Mesodermal cell (in vitro differentiated cells): ENCODE measurements at regions not wholly inside any gene's neighbourhood (a gene's known extent, or its start where the extent isn't known, plus 50 kb on each side); places are given as distances from the start of the nearest gene placed in this dataset.

Source experiments
- H3K27ac ChIP-seq: 2 replicates; pipeline ENCODE4 v1.7.0; 2013; ENCODE audit warnings: mild to moderate bottlenecking, low read depth, low read length, moderate library complexity; ENCODE audit not compliant: severe bottlenecking
- H3K36me3 ChIP-seq: 2 replicates; pipeline ENCODE4 v1.7.1; 2013; ENCODE audit warnings: mild to moderate bottlenecking, low read length, moderate library complexity; ENCODE audit not compliant: control insufficient read depth, insufficient read depth
- H3K4me1 ChIP-seq: one replicate; pipeline ENCODE4 v1.7.1; 2013; ENCODE audit warnings: mild to moderate bottlenecking, low read length; ENCODE audit not compliant: insufficient read depth, control insufficient read depth, poor library complexity, severe bottlenecking
- H3K4me3 ChIP-seq: 2 replicates; pipeline ENCODE4 v1.7.0; 2013; ENCODE audit warnings: low read length, control low read depth, mild to moderate bottlenecking; ENCODE audit not compliant: insufficient read depth, poor library complexity, severe bottlenecking; ENCODE audit errors: extremely low read depth
- H3K9me3 ChIP-seq: 2 replicates; pipeline ENCODE4 v1.7.1; 2013; ENCODE audit warnings: mild to moderate bottlenecking, low read length, moderate library complexity; ENCODE audit not compliant: control insufficient read depth
- WGBS, 2 experiments: methylation state at CpG; one replicate each; pipeline ENCODE4 v1.1.5; 2013; ENCODE audit warnings: missing lambda C conversion rate in 2 of 2; ENCODE audit not compliant: insufficient coverage in 2 of 2; 5-methylcytosine and 5-hydroxymethylcytosine counted together

DNA sequence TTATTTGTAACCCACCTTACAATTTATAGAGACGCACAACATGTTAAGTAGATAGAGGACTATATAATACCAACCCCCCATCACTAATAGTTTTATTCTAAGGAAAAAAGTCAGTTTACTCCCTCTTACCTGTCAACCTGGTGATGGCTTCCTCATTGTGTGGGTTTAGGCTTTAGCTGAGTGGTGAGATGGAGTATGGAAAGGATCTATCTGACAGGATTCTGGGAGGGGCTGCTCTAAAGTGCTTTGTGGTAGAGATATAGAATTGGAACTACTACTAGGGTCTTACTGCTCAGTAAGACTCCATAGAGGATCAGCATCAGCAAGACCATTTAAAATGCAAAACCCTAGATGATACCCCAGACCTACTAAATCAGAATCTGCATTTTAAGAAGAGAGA is 82.1 kb upstream of the IFNE start:
- Histone ChIP-seq H3K27ac (no peak overlapping the region), H3K4me1 (no peaks in the 10 kb centered on the region), H3K4me3 (no peak overlapping the region), H3K9me3 (no peaks in the 10 kb centered on the region), H3K36me3 (no peaks in the 10 kb centered on the region)
- no CpG with 5 or more reads among the region's 1 CpG for whole genome bisulfite sequencing, 2 experiments

GRCh38 chr9:21565155-21565554 is 83.0 kb upstream of the IFNE start:
- no peaks in the 10 kb centered on the region for H3K9me3 ChIP-seq
- WGBS, 2 experiments: 60 to 95% methylated on average over 1 to 2 of the region's 3 CpGs
- no peak overlapping the region for H3K4me3 ChIP-seq
- no peak overlapping the region for H3K27ac ChIP-seq
- no peaks in the 10 kb centered on the region for H3K4me1 ChIP-seq
- H3K36me3 ChIP-seq: no peaks in the 10 kb centered on the region

DNA sequence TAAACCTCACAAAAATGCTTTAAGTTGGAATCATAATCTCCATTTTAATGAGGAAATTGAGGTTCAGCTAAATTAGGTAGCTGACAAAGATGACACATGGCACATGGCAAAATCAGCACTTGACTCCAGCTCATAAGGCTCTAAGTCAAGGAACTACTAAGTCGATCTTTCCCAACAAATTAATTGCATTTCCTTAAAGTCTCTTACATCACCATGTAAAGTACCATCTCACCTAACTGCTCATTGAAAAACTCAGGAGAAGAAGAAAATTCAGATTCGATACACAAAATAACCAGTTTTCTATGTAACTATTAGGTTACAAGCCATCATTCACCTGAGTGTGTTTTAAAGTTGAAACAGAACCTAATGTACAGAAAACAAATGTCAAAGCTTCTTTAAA is 85.8 kb upstream of the IFNE start:
- Histone ChIP-seq H3K9me3 (no peaks in the 10 kb centered on the region), H3K36me3 (no peaks in the 10 kb centered on the region), H3K27ac (no peak overlapping the region), H3K4me1 (no peaks in the 10 kb centered on the region), H3K4me3 (no peak overlapping the region)
- 67 to 100% methylated on average over 1 of the region's 2 CpGs for WGBS, 2 experiments

DNA sequence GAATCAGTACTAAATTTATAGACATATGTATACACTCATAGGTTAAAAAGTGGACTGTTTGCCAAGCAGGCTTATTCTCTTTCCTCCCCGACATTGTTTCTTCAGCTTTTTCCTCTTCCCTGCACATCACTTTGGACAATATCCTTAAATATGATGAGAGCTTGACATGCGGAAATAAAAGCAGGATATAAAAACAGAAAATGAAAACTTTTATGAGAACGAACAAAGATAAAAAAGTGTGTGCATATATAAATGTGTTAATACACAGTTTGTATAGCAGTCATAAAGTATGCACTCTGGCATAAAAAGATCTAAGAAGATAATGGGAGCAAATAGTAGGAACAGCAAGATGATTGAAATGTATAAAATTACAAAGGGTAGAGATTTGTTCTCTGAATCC is 86.4 kb upstream of the IFNE start:
- Histone ChIP-seq H3K4me1 (no peaks in the 10 kb centered on the region), H3K4me3 (no peak overlapping the region), H3K9me3 (no peaks in the 10 kb centered on the region), H3K27ac (no peak overlapping the region), H3K36me3 (no peaks in the 10 kb centered on the region)
- WGBS, 2 experiments: 80 to 100% methylated on average over 1 of the region's 3 CpGs

DNA sequence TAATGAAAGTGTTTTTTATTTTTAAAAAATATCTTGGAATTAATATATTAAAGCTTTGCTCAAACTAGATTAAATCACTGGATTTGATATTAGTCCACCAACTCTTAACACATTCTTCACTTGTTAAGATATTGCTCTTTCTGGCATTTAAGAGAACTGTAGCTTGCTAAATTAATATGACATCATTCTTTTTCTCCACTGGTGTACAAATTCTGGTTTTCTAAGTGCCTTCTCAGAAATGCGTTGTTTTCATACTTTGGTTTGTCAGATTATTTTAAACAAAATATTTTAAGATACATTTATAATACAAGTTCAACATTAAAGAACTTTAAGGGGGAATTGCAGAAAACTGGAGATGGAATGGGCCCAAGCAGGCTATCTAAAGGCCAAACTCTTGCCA is 87.6 kb upstream of the IFNE start:
- no peaks in the 10 kb centered on the region for H3K9me3 ChIP-seq
- no peak overlapping the region for H3K4me3 ChIP-seq
- H3K36me3 ChIP-seq: no peaks in the 10 kb centered on the region
- H3K27ac ChIP-seq: no peak overlapping the region
- WGBS, 2 experiments: no CpG with 5 or more reads among the region's 1 CpG
- no peaks in the 10 kb centered on the region for H3K4me1 ChIP-seq

DNA sequence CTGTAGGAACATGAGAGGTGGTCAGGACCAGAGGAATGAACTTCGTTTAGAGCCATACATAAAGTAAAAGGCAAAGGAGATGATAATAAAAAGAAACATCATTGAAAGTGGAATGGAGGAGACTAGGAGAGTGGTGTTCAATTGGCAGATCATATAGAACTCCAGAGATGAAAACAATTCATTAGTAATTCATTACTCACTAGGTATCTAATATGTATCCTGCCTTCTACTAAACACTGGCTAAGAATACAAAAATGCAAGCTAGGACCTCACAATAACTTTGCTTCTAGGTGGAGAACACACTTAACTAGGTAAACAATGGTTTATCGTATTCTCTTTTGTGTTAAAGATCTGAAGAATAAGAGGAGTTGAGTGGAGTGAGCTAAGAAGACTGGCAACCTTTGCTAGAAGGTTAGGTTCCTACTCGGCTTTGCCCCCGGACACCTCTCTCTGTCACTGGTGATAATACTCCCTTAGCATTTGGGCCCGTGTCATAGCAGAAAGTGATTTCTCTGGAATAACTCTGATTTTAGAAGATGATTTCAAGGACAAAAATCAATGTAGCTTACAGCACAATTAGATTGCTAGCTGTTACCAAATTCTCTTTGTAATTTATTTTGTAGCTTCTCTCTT is 88.6 kb upstream of the IFNE start:
- Histone ChIP-seq H3K4me1 (peaks cover 4% of the 10 kb centered on the region), H3K36me3 (no peaks in the 10 kb centered on the region), H3K4me3 (no peak overlapping the region), H3K27ac (no peak overlapping the region), H3K9me3 (no peaks in the 10 kb centered on the region)
- WGBS, 2 experiments: 89 to 90% methylated on average over 2 of the region's 5 CpGs

DNA sequence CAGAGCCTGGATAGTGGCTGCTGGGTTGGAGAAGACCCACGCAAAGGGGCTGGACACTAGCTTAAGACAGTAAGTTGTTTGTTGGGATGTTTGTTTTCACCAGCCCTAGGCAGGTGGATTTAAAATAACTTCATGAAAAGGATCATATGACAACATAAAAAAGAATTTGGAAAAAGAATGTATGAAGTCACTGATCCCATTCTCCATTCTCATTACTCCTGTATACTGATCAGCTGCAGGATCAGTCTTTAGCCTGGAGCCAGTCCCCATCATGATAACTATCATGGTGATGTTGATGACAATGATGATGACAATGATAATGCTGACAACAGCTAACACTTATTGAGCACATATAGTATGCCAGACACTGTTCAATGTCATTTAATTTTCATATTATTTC is 92.1 kb upstream of the IFNE start:
- peaks cover 11% of the 10 kb centered on the region for H3K4me1 ChIP-seq
- H3K27ac ChIP-seq: no peak overlapping the region
- H3K4me3 ChIP-seq: no peak overlapping the region
- no peaks in the 10 kb centered on the region for H3K9me3 ChIP-seq
- no peaks in the 10 kb centered on the region for H3K36me3 ChIP-seq
- WGBS, 2 experiments: no CpG with 5 or more reads among the region's 1 CpG

DNA sequence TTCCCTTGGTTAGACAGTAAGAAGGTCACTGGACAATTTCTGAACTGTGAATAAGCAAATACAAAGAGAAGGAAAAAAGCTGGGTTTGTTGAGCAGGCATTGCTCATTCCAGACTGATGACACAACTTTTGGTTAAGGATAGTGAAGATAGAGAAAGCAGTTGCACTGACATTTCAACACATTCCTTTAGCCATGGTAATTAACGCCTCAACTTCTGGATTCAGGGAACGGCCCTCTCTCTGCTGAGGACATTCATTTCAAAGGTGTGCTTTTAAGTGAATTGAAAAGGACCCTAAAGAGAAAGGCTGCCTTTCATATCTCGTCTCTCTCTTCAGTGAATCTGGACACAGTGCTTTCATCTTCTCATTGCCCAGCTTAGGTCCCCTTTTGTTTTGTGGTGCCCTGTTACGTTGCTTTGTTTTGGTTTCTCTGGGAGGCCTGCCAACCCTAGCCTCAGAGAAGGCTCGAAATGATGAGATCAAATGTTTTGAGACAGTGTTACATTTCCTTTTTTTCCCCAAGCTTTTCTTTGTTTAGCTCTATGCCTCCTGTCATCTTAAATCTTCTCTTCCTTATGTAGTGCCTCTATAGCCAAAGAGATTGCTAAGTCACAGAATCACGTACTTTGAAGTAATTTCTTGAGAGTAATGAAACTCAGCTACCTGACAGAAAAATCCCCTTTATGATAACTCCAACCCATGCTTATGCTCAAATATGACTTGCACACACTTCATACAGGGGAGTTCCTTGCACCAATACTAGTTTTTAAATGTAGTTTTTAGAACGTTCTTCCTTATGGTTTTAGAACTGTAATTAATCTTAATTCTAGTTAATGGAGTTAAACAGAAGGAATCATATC is 94.4 kb upstream of the IFNE start:
- no peak overlapping the region for H3K4me3 ChIP-seq
- H3K4me1 ChIP-seq: peaks cover 11% of the 10 kb centered on the region
- H3K27ac ChIP-seq: peak overlapping the region; percentile 90
- H3K36me3 ChIP-seq: no peaks in the 10 kb centered on the region
- 40 to 60% methylated on average over 1 to 2 of the region's 7 CpGs for WGBS, 2 experiments
- H3K9me3 ChIP-seq: no peaks in the 10 kb centered on the region

GRCh38 chr9:21579247-21579671 is 97.1 kb upstream of the IFNE start:
- H3K9me3 ChIP-seq: no peaks in the 10 kb centered on the region
- H3K4me3 ChIP-seq: no peak overlapping the region
- 95 to 100% methylated on average over 2 to 3 of the region's 4 CpGs for WGBS, 2 experiments
- peaks cover 11% of the 10 kb centered on the region for H3K4me1 ChIP-seq
- H3K27ac ChIP-seq: no peak overlapping the region
- H3K36me3 ChIP-seq: no peaks in the 10 kb centered on the region

- Histone ChIP-seq H3K9me3 (no peaks in the 10 kb centered on the region), H3K27ac (no peak overlapping the region), H3K4me3 (no peak overlapping the region), H3K4me1 (peaks cover 11% of the 10 kb centered on the region), H3K36me3 (no peaks in the 10 kb centered on the region)
- no CpG with 5 or more reads among the region's 1 CpG for WGBS, 2 experiments
Measured at GRCh38 chr9:21579743-21580142, 97.6 kb upstream of the IFNE start.
